DND-41 (cell line): ENCODE measurements at regions not wholly inside any gene's neighbourhood (a gene's known extent, or its start where the extent isn't known, plus 50 kb on each side); places are given as distances from the start of the nearest gene placed in this dataset.
"Not testable (repeated sequence)": the region's sequence is repeated elsewhere in the genome, so short reads cannot be mapped to it uniquely, and the experiment has no call there.

Source experiments
- ATAC-seq: fragments of 200-7000 bp; cut with Tn5 transposase; 3 replicates; pipeline ENCODE4 v1.9.1; 2021; ENCODE audit warnings: low read depth; ENCODE audit not compliant: insufficient read depth
- DNase-seq: peaks from one replicate; pipeline ENCODE4 v3.0.0-alpha.2; 2020
- H2AFZ ChIP-seq: 2 replicates; pipeline ENCODE4 v1.6.0; 2012; ENCODE audit warnings: low read depth, low read length
- H3K27ac ChIP-seq: 2 replicates; pipeline ENCODE4 v1.5.1; 2012; ENCODE audit warnings: low read length, inconsistent platforms
- H3K27me3 ChIP-seq: fragments of 200-600 bp; sonication (generic); 2 replicates; pipeline ENCODE4 v1.6.0; 2012; ENCODE audit warnings: low read length, mild to moderate bottlenecking, inconsistent platforms; ENCODE audit not compliant: insufficient read depth, poor library complexity
- H3K36me3 ChIP-seq: 2 replicates; pipeline ENCODE4 v1.5.1; 2012; ENCODE audit warnings: low read length, inconsistent platforms; ENCODE audit not compliant: insufficient read depth
- H3K4me1 ChIP-seq: 2 replicates; pipeline ENCODE4 v1.5.1; 2012; ENCODE audit warnings: mild to moderate bottlenecking, low read length; ENCODE audit not compliant: insufficient read depth
- H3K4me2 ChIP-seq: 2 replicates; pipeline ENCODE4 v1.6.0; 2012; ENCODE audit warnings: mild to moderate bottlenecking, moderate library complexity, low read length, inconsistent platforms; ENCODE audit not compliant: insufficient read depth
- H3K4me3 ChIP-seq, 2 experiments: fragments of 200-600 bp in 1 of 2; shearing (Covaris generic) in 1 of 2; 2 replicates each; pipeline ENCODE4 v1.5.1; 2012 to 2016; ENCODE audit warnings: inconsistent platforms in 2 of 2, low read length in 2 of 2, mild to moderate bottlenecking in 2 of 2, low read depth in 1 of 2, moderate library complexity in 1 of 2
- H3K79me2 ChIP-seq: 2 replicates; pipeline ENCODE4 v1.6.0; 2012; ENCODE audit warnings: low read length, inconsistent platforms; ENCODE audit not compliant: insufficient read depth
- H3K9ac ChIP-seq: 2 replicates; pipeline ENCODE4 v1.6.0; 2012; ENCODE audit warnings: low read depth, mild to moderate bottlenecking, inconsistent platforms, low read length, moderate library complexity
- H3K9me3 ChIP-seq: 2 replicates; pipeline ENCODE4 v1.5.1; 2012; ENCODE audit warnings: low read length, moderate library complexity, mild to moderate bottlenecking, inconsistent platforms; ENCODE audit not compliant: insufficient read depth, severe bottlenecking
- H4K20me1 ChIP-seq: 2 replicates; pipeline ENCODE4 v1.6.0; 2012; ENCODE audit warnings: low read length; ENCODE audit not compliant: insufficient read depth
- CTCF ChIP-seq: IDR thresholded peaks from 2 replicates; pipeline ENCODE4 v1.5.1; 2012; ENCODE audit warnings: borderline replicate concordance, low read length, moderate library complexity, mild to moderate bottlenecking; ENCODE audit not compliant: poor library complexity, severe bottlenecking; ENCODE audit errors: extremely low read depth
- EZH2 ChIP-seq: IDR thresholded peaks from 3 replicates; pipeline ENCODE4 v1.6.1; 2012; ENCODE audit warnings: borderline replicate concordance, low read depth, mild to moderate bottlenecking, moderate library complexity, low read length, inconsistent platforms; ENCODE audit not compliant: severe bottlenecking

- no peak overlapping the region for H3K4me3 ChIP-seq
Measured at GRCh38 chrX:56429581-56429980, 133.8 kb upstream of the UBQLN2 start.

GRCh38 chrX:56451981-56452380 lies 111.4 kb upstream of the UBQLN2 start:
- not testable (repeated sequence) for H3K4me2 ChIP-seq

More at GRCh38 chrX:56429581-56429980, 133.8 kb upstream of the UBQLN2 start:
- no peaks in the 10 kb centered on the region for H3K27me3 ChIP-seq
- H4K20me1 ChIP-seq, result no peaks in the 10 kb centered on the region
- no peak overlapping the region for H3K9ac ChIP-seq
- no peak overlapping the region for H2AFZ ChIP-seq
- no peak for DNase-seq
- ATAC-seq, result no peak
- H3K36me3 ChIP-seq, result no peaks in the 10 kb centered on the region
- H3K9me3 ChIP-seq, result no peaks in the 10 kb centered on the region
- no peak overlapping the region for H3K4me2 ChIP-seq
- TF ChIP-seq EZH2 (no peak), CTCF (no peak)
- H3K4me1 ChIP-seq, result no peaks in the 10 kb centered on the region
- H3K27ac ChIP-seq, result no peak overlapping the region
- no peaks in the 10 kb centered on the region for H3K79me2 ChIP-seq

GRCh38 chrX:56462389-56462788 lies 101.0 kb upstream of the UBQLN2 start:
- no peak overlapping the region for H2AFZ ChIP-seq
- no peak overlapping the region for H3K4me2 ChIP-seq
- TF ChIP-seq CTCF, result peak; percentile 23
- TF ChIP-seq EZH2, result no peak
- H4K20me1 ChIP-seq, result no peaks in the 10 kb centered on the region
- H3K27me3 ChIP-seq, result no peaks in the 10 kb centered on the region
- no peak overlapping the region for H3K27ac ChIP-seq
- H3K36me3 ChIP-seq, result no peaks in the 10 kb centered on the region
- no peaks in the 10 kb centered on the region for H3K79me2 ChIP-seq
- DNase-seq (no peak), ATAC-seq (peak; percentile 45; the same call in 1 of the 3 replicates)
- H3K9me3 ChIP-seq, result no peaks in the 10 kb centered on the region
- H3K9ac ChIP-seq, result no peak overlapping the region
- H3K4me3 ChIP-seq, result no peak overlapping the region
- H3K4me1 ChIP-seq, result peaks cover 15% of the 10 kb centered on the region

More at GRCh38 chrX:56451981-56452380, 111.4 kb upstream of the UBQLN2 start:
- H3K27me3 ChIP-seq, H3K9ac ChIP-seq, H3K4me1 ChIP-seq, H3K4me3 ChIP-seq, DNase-seq, H2AFZ ChIP-seq, H3K27ac ChIP-seq, ATAC-seq, H3K9me3 ChIP-seq, H4K20me1 ChIP-seq, H3K36me3 ChIP-seq, H3K79me2 ChIP-seq: not testable (repeated sequence)

- Histone ChIP-seq H3K4me3 (no peak overlapping the region), H4K20me1 (no peaks in the 10 kb centered on the region), H3K4me1 (no peaks in the 10 kb centered on the region), H3K4me2 (no peak overlapping the region), H2AFZ (no peak overlapping the region), H3K36me3 (no peaks in the 10 kb centered on the region), H3K79me2 (no peaks in the 10 kb centered on the region), H3K27ac (no peak overlapping the region), H3K9me3 (no peaks in the 10 kb centered on the region), H3K9ac (no peak overlapping the region), H3K27me3 (no peaks in the 10 kb centered on the region)
- TF ChIP-seq CTCF (no peak), EZH2 (no peak)
- no peak for ATAC-seq
- DNase-seq, result no peak
Measured at GRCh38 chrX:56468441-56468840, 95.0 kb upstream of the UBQLN2 start.

GRCh38 chrX:56494923-56495322 lies 68.5 kb upstream of the UBQLN2 start:
- not testable (repeated sequence) for H3K4me1 ChIP-seq, H3K79me2 ChIP-seq, H3K4me2 ChIP-seq, H3K36me3 ChIP-seq, H2AFZ ChIP-seq, H4K20me1 ChIP-seq, H3K27me3 ChIP-seq, ATAC-seq, H3K27ac ChIP-seq, DNase-seq, H3K9ac ChIP-seq, H3K9me3 ChIP-seq, H3K4me3 ChIP-seq
